ENCODE measurements at regions not wholly inside any gene's neighbourhood (a gene's known extent, or its start where the extent isn't known, plus 50 kb on each side); places are given as distances from the start of the nearest gene placed in this dataset.

DNA sequence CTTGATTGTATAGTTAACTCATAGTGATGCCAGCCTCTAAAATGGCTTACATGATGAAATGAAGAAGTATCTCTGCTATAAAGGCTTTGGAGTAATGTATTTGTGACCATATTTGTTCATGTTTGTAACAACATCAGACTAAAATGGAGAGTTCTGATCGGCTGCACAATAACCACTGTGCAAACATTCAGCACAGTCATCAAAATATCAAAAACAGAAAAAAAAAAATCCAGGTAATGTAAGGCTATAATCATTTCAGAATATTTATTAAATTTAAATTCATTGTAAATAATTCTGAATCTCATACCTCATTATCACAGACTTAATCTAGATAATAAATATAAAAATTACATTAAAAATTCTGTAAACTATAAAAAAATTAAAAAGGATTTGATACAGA lies 1161.8 kb downstream of the MRPL39 start:
- TF ChIP-seq, protein P1, sequence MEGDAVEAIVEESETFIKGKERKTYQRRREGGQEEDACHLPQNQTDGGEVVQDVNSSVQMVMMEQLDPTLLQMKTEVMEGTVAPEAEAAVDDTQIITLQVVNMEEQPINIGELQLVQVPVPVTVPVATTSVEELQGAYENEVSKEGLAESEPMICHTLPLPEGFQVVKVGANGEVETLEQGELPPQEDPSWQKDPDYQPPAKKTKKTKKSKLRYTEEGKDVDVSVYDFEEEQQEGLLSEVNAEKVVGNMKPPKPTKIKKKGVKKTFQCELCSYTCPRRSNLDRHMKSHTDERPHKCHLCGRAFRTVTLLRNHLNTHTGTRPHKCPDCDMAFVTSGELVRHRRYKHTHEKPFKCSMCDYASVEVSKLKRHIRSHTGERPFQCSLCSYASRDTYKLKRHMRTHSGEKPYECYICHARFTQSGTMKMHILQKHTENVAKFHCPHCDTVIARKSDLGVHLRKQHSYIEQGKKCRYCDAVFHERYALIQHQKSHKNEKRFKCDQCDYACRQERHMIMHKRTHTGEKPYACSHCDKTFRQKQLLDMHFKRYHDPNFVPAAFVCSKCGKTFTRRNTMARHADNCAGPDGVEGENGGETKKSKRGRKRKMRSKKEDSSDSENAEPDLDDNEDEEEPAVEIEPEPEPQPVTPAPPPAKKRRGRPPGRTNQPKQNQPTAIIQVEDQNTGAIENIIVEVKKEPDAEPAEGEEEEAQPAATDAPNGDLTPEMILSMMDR (IDR thresholded peaks at IDR 0.05; ENCODE audit: control extremely low read depth in 1 of 3, insufficient read depth in 1 of 3, low read depth in 1 of 3, low read length in 3 of 3): no peak
- TF ChIP-seq SIN3A (conservative IDR thresholded peaks at IDR 0.05 in 1 of 2, IDR thresholded peaks at IDR 0.05 in 1 of 2; ENCODE audit: low read depth in 1 of 2, low read length in 2 of 2): no peak
- no peak for TF ChIP-seq RAD21 (IDR thresholded peaks at IDR 0.05 in 1 of 2, conservative IDR thresholded peaks at IDR 0.05 in 1 of 2; ENCODE audit: low read depth in 2 of 2, low read length in 2 of 2)
- TF ChIP-seq, protein P2, sequence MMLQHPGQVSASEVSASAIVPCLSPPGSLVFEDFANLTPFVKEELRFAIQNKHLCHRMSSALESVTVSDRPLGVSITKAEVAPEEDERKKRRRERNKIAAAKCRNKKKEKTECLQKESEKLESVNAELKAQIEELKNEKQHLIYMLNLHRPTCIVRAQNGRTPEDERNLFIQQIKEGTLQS (IDR thresholded peaks at IDR 0.05; ENCODE audit: insufficient read depth, low read depth, low read length): no peak
- TF ChIP-seq POLR2AphosphoS5 (IDR thresholded peaks at IDR 0.05; ENCODE audit: low read depth, low read length): no peak
